ENCODE measurements at regions not wholly inside any gene's neighbourhood (a gene's known extent, or its start where the extent isn't known, plus 50 kb on each side); places are given as distances from the start of the nearest gene placed in this dataset.

DNA sequence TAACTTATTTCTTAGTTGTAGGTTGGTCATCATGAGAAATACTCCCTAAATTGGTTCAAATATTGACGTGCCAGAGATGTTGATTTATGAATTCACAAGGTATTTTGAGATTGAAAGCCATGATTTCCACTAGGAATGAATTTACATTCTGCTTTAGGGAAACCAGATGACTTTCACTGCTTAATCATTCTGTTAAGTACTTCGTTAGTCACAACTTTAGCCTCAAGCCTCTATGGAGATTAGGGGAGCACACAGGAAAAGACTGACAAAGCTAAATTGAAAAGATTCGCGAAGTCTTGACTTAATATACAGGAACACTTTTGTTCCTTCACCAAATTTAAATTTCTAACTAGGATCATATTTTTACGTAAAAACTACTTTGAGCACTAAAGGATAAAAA is 250.4 kb upstream of the CACNA2D1 start:
- TF ChIP-seq POLR2A (IDR thresholded peaks at IDR 0.05) = no peak
- TF ChIP-seq, protein P1, sequence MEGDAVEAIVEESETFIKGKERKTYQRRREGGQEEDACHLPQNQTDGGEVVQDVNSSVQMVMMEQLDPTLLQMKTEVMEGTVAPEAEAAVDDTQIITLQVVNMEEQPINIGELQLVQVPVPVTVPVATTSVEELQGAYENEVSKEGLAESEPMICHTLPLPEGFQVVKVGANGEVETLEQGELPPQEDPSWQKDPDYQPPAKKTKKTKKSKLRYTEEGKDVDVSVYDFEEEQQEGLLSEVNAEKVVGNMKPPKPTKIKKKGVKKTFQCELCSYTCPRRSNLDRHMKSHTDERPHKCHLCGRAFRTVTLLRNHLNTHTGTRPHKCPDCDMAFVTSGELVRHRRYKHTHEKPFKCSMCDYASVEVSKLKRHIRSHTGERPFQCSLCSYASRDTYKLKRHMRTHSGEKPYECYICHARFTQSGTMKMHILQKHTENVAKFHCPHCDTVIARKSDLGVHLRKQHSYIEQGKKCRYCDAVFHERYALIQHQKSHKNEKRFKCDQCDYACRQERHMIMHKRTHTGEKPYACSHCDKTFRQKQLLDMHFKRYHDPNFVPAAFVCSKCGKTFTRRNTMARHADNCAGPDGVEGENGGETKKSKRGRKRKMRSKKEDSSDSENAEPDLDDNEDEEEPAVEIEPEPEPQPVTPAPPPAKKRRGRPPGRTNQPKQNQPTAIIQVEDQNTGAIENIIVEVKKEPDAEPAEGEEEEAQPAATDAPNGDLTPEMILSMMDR (IDR thresholded peaks at IDR 0.05) = no peak
- WGBS, 2 donors = 64 to 77% methylated on average over 5 of the region's 5 CpGs
- no peaks in the 10 kb centered on the region for H3K36me3 ChIP-seq (replicated peaks in 1 of 2; ENCODE audit: insufficient read depth in 1 of 2, low read depth in 2 of 2)
- DNase-seq (no peak), ATAC-seq (no peak)
- no peaks in the 10 kb centered on the region for H3K4me1 ChIP-seq
- no peak overlapping the region for H3K27ac ChIP-seq
- H3K9me3 ChIP-seq = no peaks in the 10 kb centered on the region
- H3K27me3 ChIP-seq = no peaks in the 10 kb centered on the region
- no peak overlapping the region for H3K4me3 ChIP-seq
- intact Hi-C loops (cut with DNase I) = no loop called here

GRCh38 chr7:82690929-82691328 is 247.4 kb upstream of the CACNA2D1 start:
- H3K4me1 ChIP-seq = no peaks in the 10 kb centered on the region
- no peaks in the 10 kb centered on the region for H3K27me3 ChIP-seq
- H3K27ac ChIP-seq = no peak overlapping the region
- H3K36me3 ChIP-seq (replicated peaks in 1 of 2; ENCODE audit: insufficient read depth in 1 of 2, low read depth in 2 of 2) = no peaks in the 10 kb centered on the region
- ATAC-seq = no peak
- intact Hi-C loops (cut with DNase I) = no loop called here
- 93 to 94% methylated on average over 7 of the region's 7 CpGs for WGBS, 2 donors
- DNase-seq = no peak
- no peak overlapping the region for H3K4me3 ChIP-seq
- TF ChIP-seq POLR2A (IDR thresholded peaks at IDR 0.05) = no peak
- TF ChIP-seq, protein P1 (IDR thresholded peaks at IDR 0.05) = no peak
- no peaks in the 10 kb centered on the region for H3K9me3 ChIP-seq

- no peak for DNase-seq
- TF ChIP-seq, protein P1 (IDR thresholded peaks at IDR 0.05) = no peak
- no peak for TF ChIP-seq POLR2A (IDR thresholded peaks at IDR 0.05)
- WGBS, 2 donors = 17 to 27% methylated on average over 1 of the region's 1 CpG
- intact Hi-C loops (cut with DNase I) = no loop called here
- no peak for ATAC-seq
- Histone ChIP-seq H3K27ac (no peak overlapping the region), H3K36me3 (replicated peaks in 1 of 2; ENCODE audit: insufficient read depth in 1 of 2, low read depth in 2 of 2) (no peaks in the 10 kb centered on the region), H3K4me1 (no peaks in the 10 kb centered on the region), H3K27me3 (no peaks in the 10 kb centered on the region), H3K4me3 (no peak overlapping the region), H3K9me3 (no peaks in the 10 kb centered on the region)
Measured at GRCh38 chr7:82685214-82685613, 241.6 kb upstream of the CACNA2D1 start.

GRCh38 chr7:82678716-82679115 is 235.1 kb upstream of the CACNA2D1 start:
- no peak for DNase-seq
- no peak for TF ChIP-seq POLR2A (IDR thresholded peaks at IDR 0.05)
- TF ChIP-seq, protein P1 (IDR thresholded peaks at IDR 0.05) = no peak

DNA sequence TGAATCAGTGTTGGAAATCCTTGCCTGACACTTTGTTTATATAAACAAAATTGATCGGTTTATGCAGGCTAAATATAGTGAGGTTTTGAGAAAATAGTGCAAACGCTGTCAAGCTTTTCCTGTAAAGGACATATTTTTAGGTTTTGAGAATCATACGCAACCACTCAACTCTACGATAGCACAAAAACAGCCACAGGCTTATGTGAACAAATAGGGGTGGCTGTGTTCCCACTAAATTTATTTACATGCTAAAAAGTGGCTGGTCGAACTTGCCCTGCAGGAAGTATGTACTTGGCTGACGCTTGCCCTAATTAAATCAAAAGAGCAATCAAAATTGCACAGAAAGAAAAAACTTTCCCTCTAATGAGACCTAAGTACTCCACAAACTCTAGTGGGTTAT is 234.7 kb upstream of the CACNA2D1 start:
- no peak overlapping the region for H3K4me3 ChIP-seq
- no peaks in the 10 kb centered on the region for H3K36me3 ChIP-seq (replicated peaks in 1 of 2; ENCODE audit: insufficient read depth in 1 of 2, low read depth in 2 of 2)
- WGBS, 2 donors = 25 to 27% methylated on average over 6 of the region's 6 CpGs
- no peaks in the 10 kb centered on the region for H3K4me1 ChIP-seq
- no peaks in the 10 kb centered on the region for H3K27me3 ChIP-seq
- no peak overlapping the region for H3K27ac ChIP-seq
- DNase-seq (no peak), ATAC-seq (no peak)
- intact Hi-C loops (cut with DNase I) = no loop called here
- no peaks in the 10 kb centered on the region for H3K9me3 ChIP-seq
- TF ChIP-seq POLR2A (IDR thresholded peaks at IDR 0.05) = no peak
- TF ChIP-seq, protein P1 (IDR thresholded peaks at IDR 0.05) = no peak

More at GRCh38 chr7:82678716-82679115, 235.1 kb upstream of the CACNA2D1 start:
- no peak for ATAC-seq
- Histone ChIP-seq H3K4me1 (no peaks in the 10 kb centered on the region), H3K9me3 (no peaks in the 10 kb centered on the region), H3K4me3 (no peak overlapping the region), H3K36me3 (replicated peaks in 1 of 2; ENCODE audit: insufficient read depth in 1 of 2, low read depth in 2 of 2) (no peaks in the 10 kb centered on the region), H3K27me3 (no peaks in the 10 kb centered on the region), H3K27ac (no peak overlapping the region)
- intact Hi-C loops (cut with DNase I) = no loop called here
- 38 to 46% methylated on average over 2 of the region's 2 CpGs for WGBS, 2 donors
